ENCODE measurements at regions not wholly inside any gene's neighbourhood (a gene's known extent, or its start where the extent isn't known, plus 50 kb on each side); places are given as distances from the start of the nearest gene placed in this dataset.

GRCh38 chr14:35993684-35993960 is 167.5 kb downstream of the BRMS1L start:
- no peak for ATAC-seq
- DNase-seq (ENCODE audit: missing footprints): no peak

DNA sequence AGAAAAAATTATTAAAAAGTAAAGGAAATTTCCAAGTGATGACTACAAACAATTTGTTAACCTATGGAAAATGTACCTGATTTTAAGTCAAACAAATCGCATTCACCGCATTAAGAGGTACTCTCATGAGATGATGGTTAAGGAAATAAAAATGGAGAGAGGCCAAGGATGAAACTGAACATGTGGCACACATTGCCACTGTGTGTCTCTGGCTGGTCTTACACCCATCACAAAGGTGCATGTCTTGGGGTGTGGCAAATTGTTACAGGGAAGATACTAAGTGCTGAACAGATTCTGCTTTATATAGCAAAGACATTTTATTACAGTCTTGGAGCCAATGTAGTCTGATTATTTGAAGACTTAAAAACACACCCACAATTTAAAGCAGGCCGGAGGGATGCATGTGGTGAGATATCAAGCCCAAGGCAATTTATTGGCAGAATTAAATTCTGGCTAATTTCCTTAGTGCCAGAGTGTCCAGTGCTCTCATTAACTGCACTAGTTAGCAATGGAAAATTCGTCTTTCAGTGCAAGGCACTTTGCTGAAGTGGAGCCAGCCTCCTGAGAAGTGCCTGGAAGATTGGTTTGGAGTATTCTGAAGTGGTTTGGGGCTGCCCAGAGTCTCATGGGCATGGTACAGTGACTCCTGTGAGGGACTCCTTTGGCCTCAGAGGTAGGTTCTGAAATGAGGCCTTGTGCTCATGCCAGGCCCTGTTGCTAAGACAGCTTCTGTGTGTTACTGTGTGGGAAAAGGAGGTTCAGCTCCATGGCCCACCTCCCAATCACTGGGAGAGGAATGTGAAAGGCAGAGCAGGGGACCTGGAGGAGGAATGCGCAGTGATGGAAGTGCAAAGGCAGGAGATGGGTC is 166.9 kb downstream of the BRMS1L start:
- intact Hi-C loops (cut with DNase I): no loop called here
- no peak for ATAC-seq

More at GRCh38 chr14:35993684-35993960, 167.5 kb downstream of the BRMS1L start:
- intact Hi-C loops (cut with DNase I): no loop called here

DNA sequence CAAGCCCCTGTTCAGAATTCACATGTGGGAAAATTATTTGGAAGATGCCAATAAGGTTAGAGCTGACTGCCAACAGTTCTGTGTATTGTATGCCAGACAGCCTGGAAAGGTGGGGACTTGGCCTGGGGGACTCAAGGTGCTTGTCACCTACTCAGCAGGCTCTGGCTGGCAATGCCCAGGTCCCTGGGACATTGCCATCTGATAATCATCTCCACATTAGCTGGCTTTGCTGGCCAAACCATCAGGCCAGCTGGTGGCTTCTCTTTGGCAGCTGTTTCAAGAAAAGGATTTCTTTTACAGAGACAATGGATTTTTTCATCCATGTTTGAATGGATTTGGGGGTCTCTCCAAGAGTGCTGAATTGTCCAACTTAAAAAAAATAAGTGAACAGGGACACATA is 165.2 kb downstream of the BRMS1L start:
- ATAC-seq: no peak

More for the DNA sequence above, 166.9 kb downstream of the BRMS1L start:
- no peak for DNase-seq (ENCODE audit: missing footprints)

DNA sequence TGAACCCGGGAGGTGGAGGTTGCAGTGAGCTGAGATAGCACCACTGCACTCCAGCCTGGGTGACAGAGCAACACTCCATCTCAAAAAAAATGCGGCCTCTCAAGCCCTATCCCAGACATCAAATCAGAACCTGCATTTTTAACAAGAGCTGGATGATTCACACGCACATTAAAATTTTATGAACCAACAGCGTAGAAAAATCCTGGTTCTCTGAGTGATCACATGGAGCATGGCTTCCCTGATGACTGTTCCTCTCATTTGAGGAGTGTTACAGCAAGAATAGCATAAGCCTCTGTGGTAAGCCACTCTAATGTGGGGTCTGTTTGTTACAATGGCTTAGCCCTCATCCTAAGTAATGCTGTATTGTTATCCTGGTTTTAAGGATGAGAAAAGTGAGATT is 163.6 kb downstream of the BRMS1L start:
- DNase-seq (ENCODE audit: missing footprints) (no peak), ATAC-seq (no peak)
- intact Hi-C loops (cut with DNase I): no loop called here

More for the DNA sequence above, 165.2 kb downstream of the BRMS1L start:
- intact Hi-C loops (cut with DNase I): no loop called here
- DNase-seq (ENCODE audit: missing footprints): no peak

GRCh38 chr14:35988972-35989690 is 163.0 kb downstream of the BRMS1L start:
- DNase-seq (ENCODE audit: missing footprints): no peak
- ATAC-seq: no peak
- intact Hi-C loops (cut with DNase I): no loop called here

DNA sequence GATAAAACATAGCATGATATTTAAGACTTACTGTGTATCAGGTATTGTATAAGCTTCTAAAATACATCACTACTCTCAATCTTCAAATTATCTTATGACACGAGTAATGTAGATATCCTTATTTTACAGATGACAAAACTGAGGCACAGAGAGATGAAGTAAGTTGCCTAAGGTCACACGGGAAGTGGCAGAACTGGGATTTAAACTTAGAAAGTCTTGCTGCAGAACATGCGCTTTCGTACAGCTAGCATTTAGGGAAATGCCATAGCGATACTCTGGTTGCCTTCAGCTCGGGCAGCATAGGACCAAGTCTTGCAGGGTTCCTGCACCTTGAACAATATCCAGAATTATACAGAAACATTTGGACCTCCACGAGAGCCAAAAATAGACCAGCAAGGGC is 162.4 kb downstream of the BRMS1L start:
- no peak for ATAC-seq
- DNase-seq (ENCODE audit: missing footprints): no peak
- intact Hi-C loops (cut with DNase I): no loop called here

GRCh38 chr14:35987731-35988130 is 161.6 kb downstream of the BRMS1L start:
- ATAC-seq (no peak), DNase-seq (ENCODE audit: missing footprints) (no peak)
- intact Hi-C loops (cut with DNase I): no loop called here

DNA sequence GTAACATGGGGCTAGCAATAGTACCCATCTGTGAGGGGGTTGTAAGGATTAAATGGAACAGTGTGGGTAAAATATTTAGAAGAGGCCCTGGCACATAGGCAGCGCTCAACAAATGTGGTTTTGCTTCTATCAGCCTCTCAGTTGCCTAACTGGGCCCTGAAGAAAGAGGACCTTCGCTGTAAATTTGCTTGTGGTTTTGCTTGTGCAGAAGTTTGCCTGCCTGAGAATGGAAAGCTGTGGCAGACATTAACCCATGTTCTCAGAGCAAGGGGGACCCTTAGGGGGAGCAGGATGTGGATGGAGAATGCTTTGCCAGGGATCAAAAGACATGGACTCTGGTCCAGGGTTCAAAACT is 160.1 kb downstream of the BRMS1L start:
- intact Hi-C loops (cut with DNase I): no loop called here
- no peak for ATAC-seq
- no peak for DNase-seq (ENCODE audit: missing footprints)

GRCh38 chr14:35985474-35986218 is 159.5 kb downstream of the BRMS1L start:
- DNase-seq (ENCODE audit: missing footprints) (no peak), ATAC-seq (no peak)
- intact Hi-C loops (cut with DNase I): no loop called here

- intact Hi-C loops (cut with DNase I): no loop called here
- ATAC-seq: no peak
- DNase-seq (ENCODE audit: missing footprints): no peak
Measured at GRCh38 chr14:35979531-35979930, 153.4 kb downstream of the BRMS1L start.

DNA sequence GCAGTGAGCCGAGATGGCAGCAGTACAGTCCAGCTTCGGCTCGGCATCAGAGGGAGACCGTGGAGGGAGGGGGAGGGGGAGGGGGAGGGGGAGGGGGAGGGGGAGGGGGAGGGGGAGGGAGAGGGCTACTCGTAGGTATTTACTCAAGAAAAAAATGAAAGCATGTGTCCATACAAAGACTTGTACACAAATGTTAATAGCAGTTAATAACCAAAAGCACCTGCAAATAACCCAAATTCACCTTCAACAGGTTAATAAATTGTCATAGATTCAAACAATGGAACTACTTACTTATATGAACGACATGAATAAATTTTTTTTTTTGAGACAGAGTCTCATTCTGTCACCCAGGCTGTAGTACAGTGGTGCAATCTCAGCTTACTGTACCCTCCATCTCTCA is 152.4 kb downstream of the BRMS1L start:
- DNase-seq (ENCODE audit: missing footprints): no peak
- no peak for ATAC-seq
- intact Hi-C loops (cut with DNase I): no loop called here

DNA sequence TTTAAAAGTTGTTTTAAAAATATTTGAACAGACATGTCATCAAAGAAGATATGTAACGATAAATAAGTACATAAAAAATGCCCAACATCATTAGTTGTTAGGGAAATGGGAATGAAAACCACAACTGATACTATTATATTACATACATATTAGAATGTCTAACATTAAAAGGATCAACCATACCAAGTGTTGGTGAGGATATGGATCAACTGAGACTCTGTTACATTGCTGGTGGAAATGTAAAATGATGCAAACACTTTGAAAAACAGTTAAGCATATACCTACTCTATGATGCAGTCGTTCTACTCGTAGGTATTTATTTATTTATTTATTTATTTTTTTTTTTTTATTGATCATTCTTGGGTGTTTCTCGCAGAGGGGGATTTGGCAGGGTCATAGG is 149.7 kb downstream of the BRMS1L start:
- intact Hi-C loops (cut with DNase I): no loop called here
- DNase-seq (ENCODE audit: missing footprints) (no peak), ATAC-seq (no peak)

GRCh38 chr14:35973770-35974169 is 147.6 kb downstream of the BRMS1L start:
- DNase-seq (ENCODE audit: missing footprints) (no peak), ATAC-seq (no peak)
- intact Hi-C loops (cut with DNase I): no loop called here

GRCh38 chr14:35971965-35972630 is 146.0 kb downstream of the BRMS1L start:
- DNase-seq (ENCODE audit: missing footprints) (no peak), ATAC-seq (no peak)
- intact Hi-C loops (cut with DNase I): no loop called here

DNA sequence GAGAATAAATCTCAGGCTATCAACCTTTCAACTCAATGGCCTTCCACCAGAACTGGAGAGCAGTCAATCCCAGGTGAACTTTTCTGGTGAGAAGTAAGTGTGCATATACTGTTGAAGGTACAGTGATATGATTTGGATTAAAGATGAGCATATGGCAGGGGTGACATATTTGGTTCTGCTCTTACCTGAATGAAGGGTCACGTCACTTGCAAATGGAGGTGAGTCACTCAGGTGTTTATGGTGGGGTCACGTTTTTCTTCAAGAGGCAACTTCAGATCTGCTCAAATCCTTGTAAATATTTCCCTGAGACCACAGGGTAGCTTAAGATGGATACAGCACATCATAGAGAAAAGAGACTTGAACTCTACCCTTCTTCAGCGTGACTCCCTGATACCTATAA is 143.2 kb downstream of the BRMS1L start:
- no peak for ATAC-seq
- no peak for DNase-seq (ENCODE audit: missing footprints)
- intact Hi-C loops (cut with DNase I): no loop called here

DNA sequence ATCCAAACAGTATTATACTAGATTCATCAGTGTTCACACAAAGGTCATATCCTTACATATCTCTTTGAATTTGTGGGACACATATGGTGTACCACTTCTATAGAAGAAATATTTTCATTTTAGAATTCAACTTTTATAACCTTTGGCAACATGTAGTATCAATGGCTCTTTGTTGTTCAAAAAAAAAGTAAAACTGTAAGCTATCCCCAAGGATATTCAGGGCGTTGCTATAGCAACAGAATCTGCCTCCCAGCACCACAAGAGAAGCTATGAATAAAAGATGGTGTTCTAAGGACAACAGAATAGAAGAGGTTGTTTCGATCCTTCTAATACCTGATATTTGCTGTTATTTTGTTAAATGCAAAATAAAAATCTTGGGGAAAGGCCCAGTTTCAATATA is 139.3 kb downstream of the BRMS1L start:
- ATAC-seq (no peak), DNase-seq (ENCODE audit: missing footprints) (no peak)
- intact Hi-C loops (cut with DNase I): no loop called here

GRCh38 chr14:35964697-35965286 is 138.7 kb downstream of the BRMS1L start:
- ATAC-seq (no peak), DNase-seq (ENCODE audit: missing footprints) (no peak)
- intact Hi-C loops (cut with DNase I): no loop called here

GRCh38 chr14:35963209-35963608 is 137.1 kb downstream of the BRMS1L start:
- DNase-seq (ENCODE audit: missing footprints) (no peak), ATAC-seq (no peak)
- intact Hi-C loops (cut with DNase I): no loop called here

DNA sequence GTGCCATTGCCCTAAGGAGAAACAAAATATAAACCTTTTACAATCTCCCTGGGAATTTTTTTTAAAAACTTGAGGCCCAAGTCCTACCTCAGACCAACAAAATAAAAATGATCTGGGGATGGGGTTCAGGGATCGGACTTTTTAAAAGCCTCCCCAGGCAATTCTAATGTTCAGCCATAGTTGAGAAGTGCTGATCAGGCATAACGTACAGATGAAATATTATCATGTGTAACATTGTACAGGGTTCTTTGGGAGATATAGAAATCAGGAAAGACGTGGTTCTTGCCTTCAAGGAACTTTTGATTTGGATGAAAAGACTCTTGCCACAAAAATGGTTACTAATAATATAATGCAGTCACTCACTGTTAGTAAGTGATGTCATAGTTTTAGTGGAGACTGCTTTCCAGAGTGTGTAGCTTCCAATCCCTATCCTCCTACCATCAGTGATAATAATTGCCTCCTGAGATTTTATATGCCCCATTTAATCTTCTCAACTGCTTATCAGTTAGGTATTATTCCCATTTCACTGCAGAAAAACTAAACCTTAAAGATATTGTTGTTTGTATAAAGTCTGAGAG is 135.6 kb downstream of the BRMS1L start:
- no peak for ATAC-seq
- intact Hi-C loops (cut with DNase I): no loop called here
- no peak for DNase-seq (ENCODE audit: missing footprints)
